ENCODE measurements at regions not wholly inside any gene's neighbourhood (a gene's known extent, or its start where the extent isn't known, plus 50 kb on each side); places are given as distances from the start of the nearest gene placed in this dataset.

DNA sequence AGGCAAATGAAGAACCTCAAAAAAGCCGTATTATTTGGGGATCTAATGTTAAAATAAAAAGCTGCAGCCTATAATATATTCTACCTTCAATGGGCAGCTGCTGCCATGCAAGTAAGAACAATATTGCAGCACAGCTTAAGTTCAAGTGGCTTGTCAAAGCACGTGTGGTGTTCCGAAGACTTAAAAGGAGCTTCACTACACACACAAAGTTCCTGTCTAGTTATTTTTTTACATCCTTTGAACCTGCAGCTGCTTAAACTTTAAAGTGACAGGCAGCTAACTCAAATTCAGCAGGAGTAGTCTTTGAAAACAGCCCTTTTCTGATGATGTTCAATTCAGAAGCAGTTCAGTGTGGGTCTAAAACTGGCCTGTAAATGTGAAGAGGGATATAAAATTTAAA, 85.8 kb upstream of the XIRP2 start:
- H3K27me3 Mint-ChIP-seq (ENCODE audit: low read depth, unreplicated experiment): no peaks in the 10 kb centered on the region
- no peaks in the 10 kb centered on the region for H3K9me3 Mint-ChIP-seq (ENCODE audit: unreplicated experiment)
- Histone ChIP-seq H3K36me3 (ENCODE audit: insufficient read depth, low read length) (no peaks in the 10 kb centered on the region), H3K4me2 (ENCODE audit: low read length) (no peak overlapping the region), H3K27ac (ENCODE audit: low read depth, low read length) (no peak overlapping the region), H3K4me1 (ENCODE audit: insufficient read depth, low read length) (no peaks in the 10 kb centered on the region), H2AFZ (ENCODE audit: low read depth, low read length) (no peak overlapping the region), H3K79me2 (ENCODE audit: insufficient read depth, low read length) (no peaks in the 10 kb centered on the region), H3K27me3 (ENCODE audit: insufficient read depth, low read length) (no peaks in the 10 kb centered on the region), H3K4me3 (ENCODE audit: insufficient read depth, low read depth, low read length) (no peak overlapping the region), H3K9me3 (ENCODE audit: insufficient read depth, low read depth, low read length) (no peaks in the 10 kb centered on the region), H4K20me1 (ENCODE audit: insufficient read depth, low read length) (no peaks in the 10 kb centered on the region), H3K9ac (ENCODE audit: low read length) (no peak overlapping the region)
- DNase-seq (ENCODE audit: low read depth) (no peak), FAIRE-seq (no peak)
- no peak overlapping the region for H3K27ac Mint-ChIP-seq (ENCODE audit: unreplicated experiment)
- TF ChIP-seq, protein P1, sequence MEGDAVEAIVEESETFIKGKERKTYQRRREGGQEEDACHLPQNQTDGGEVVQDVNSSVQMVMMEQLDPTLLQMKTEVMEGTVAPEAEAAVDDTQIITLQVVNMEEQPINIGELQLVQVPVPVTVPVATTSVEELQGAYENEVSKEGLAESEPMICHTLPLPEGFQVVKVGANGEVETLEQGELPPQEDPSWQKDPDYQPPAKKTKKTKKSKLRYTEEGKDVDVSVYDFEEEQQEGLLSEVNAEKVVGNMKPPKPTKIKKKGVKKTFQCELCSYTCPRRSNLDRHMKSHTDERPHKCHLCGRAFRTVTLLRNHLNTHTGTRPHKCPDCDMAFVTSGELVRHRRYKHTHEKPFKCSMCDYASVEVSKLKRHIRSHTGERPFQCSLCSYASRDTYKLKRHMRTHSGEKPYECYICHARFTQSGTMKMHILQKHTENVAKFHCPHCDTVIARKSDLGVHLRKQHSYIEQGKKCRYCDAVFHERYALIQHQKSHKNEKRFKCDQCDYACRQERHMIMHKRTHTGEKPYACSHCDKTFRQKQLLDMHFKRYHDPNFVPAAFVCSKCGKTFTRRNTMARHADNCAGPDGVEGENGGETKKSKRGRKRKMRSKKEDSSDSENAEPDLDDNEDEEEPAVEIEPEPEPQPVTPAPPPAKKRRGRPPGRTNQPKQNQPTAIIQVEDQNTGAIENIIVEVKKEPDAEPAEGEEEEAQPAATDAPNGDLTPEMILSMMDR (IDR thresholded peaks at IDR 0.05; ENCODE audit: insufficient read depth, low read depth, low read length): no peak
- no peak for TF ChIP-seq EZH2 (IDR thresholded peaks at IDR 0.05; ENCODE audit: insufficient read depth, low read length)
- H3K4me3 Mint-ChIP-seq (ENCODE audit: unreplicated experiment): no peak overlapping the region
- no peaks in the 10 kb centered on the region for H3K36me3 Mint-ChIP-seq (ENCODE audit: low read depth, unreplicated experiment)
- no peaks in the 10 kb centered on the region for H3K4me1 Mint-ChIP-seq (ENCODE audit: low read depth, unreplicated experiment)

DNA sequence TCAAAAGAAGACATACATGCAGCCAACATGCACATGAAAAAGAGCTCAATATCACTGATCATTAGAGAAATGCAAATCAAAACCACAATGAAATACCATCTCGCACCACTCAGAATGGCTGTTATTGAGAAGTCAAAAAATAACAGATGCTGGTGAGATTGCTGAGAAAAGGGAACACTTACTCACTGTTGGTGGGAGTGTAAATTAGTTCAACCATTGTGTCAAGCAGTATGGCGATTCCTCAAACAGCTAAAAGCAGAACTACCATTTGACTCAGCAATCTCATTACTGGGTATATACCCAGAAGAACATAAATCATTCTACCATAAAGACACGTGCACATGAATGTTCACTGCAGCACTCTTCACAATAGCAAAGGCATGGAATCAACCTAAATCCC, 95.5 kb upstream of the XIRP2 start:
- DNase-seq (ENCODE audit: low read depth): no peak
- Mint-ChIP-seq H3K27ac (ENCODE audit: unreplicated experiment) (no peak overlapping the region), H3K4me3 (ENCODE audit: unreplicated experiment) (no peak overlapping the region)

DNA sequence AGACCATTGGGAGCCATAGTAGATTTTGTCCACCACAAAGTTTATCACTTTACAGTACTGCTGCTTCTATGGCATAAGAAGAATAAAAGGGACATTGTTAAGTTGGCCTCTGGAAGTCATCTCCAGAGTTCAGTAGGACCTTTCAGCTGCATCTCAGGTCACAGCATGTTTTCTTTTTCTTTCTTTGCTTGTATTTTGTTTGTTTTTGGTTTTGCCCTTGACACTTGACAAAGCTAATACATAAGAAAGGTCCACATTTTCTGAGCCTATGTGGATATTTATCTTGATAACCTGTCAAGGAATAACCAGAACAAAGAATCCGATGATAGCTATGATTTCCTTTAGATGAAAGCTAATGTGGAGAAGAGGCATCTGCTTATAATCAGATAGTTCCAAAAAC, 101.6 kb upstream of the XIRP2 start:
- H3K27me3 Mint-ChIP-seq (ENCODE audit: low read depth, unreplicated experiment): no peaks in the 10 kb centered on the region
- Histone ChIP-seq H3K4me3 (ENCODE audit: insufficient read depth, low read depth, low read length) (no peak overlapping the region), H2AFZ (ENCODE audit: low read depth, low read length) (no peak overlapping the region), H3K4me2 (ENCODE audit: low read length) (no peak overlapping the region), H3K9me3 (ENCODE audit: insufficient read depth, low read depth, low read length) (no peaks in the 10 kb centered on the region), H4K20me1 (ENCODE audit: insufficient read depth, low read length) (no peaks in the 10 kb centered on the region), H3K79me2 (ENCODE audit: insufficient read depth, low read length) (no peaks in the 10 kb centered on the region), H3K9ac (ENCODE audit: low read length) (no peak overlapping the region), H3K27ac (ENCODE audit: low read depth, low read length) (no peak overlapping the region), H3K4me1 (ENCODE audit: insufficient read depth, low read length) (no peaks in the 10 kb centered on the region), H3K36me3 (ENCODE audit: insufficient read depth, low read length) (no peaks in the 10 kb centered on the region), H3K27me3 (ENCODE audit: insufficient read depth, low read length) (no peaks in the 10 kb centered on the region)
- no peak overlapping the region for H3K27ac Mint-ChIP-seq (ENCODE audit: unreplicated experiment)
- H3K4me3 Mint-ChIP-seq (ENCODE audit: unreplicated experiment): no peak overlapping the region
- H3K9me3 Mint-ChIP-seq (ENCODE audit: unreplicated experiment): no peaks in the 10 kb centered on the region
- H3K4me1 Mint-ChIP-seq (ENCODE audit: low read depth, unreplicated experiment): peaks cover 2% of the 10 kb centered on the region
- H3K36me3 Mint-ChIP-seq (ENCODE audit: low read depth, unreplicated experiment): no peaks in the 10 kb centered on the region
- no peak for DNase-seq (ENCODE audit: low read depth)
- no peak for FAIRE-seq
- TF ChIP-seq EZH2 (IDR thresholded peaks at IDR 0.05; ENCODE audit: insufficient read depth, low read length): no peak
- TF ChIP-seq, protein P1 (IDR thresholded peaks at IDR 0.05; ENCODE audit: insufficient read depth, low read depth, low read length): no peak

More for the DNA sequence above, 95.5 kb upstream of the XIRP2 start:
- no peaks in the 10 kb centered on the region for H3K36me3 ChIP-seq (ENCODE audit: insufficient read depth, low read length)
- no peak overlapping the region for H3K4me3 ChIP-seq (ENCODE audit: insufficient read depth, low read depth, low read length)
- H3K4me1 ChIP-seq (ENCODE audit: insufficient read depth, low read length): no peaks in the 10 kb centered on the region
- TF ChIP-seq EZH2 (IDR thresholded peaks at IDR 0.05; ENCODE audit: insufficient read depth, low read length): no peak
- TF ChIP-seq, protein P1 (IDR thresholded peaks at IDR 0.05; ENCODE audit: insufficient read depth, low read depth, low read length): no peak
- no peak overlapping the region for H2AFZ ChIP-seq (ENCODE audit: low read depth, low read length)
- H3K36me3 Mint-ChIP-seq (ENCODE audit: low read depth, unreplicated experiment): peaks cover 3% of the 10 kb centered on the region
- H3K27me3 Mint-ChIP-seq (ENCODE audit: low read depth, unreplicated experiment): no peaks in the 10 kb centered on the region
- peaks cover 9% of the 10 kb centered on the region for H3K9me3 Mint-ChIP-seq (ENCODE audit: unreplicated experiment)
- H3K9ac ChIP-seq (ENCODE audit: low read length): no peak overlapping the region
- H3K4me1 Mint-ChIP-seq (ENCODE audit: low read depth, unreplicated experiment): no peaks in the 10 kb centered on the region
- H3K9me3 ChIP-seq (ENCODE audit: insufficient read depth, low read depth, low read length): no peaks in the 10 kb centered on the region
- H3K4me2 ChIP-seq (ENCODE audit: low read length): no peak overlapping the region
- no peak overlapping the region for H3K27ac ChIP-seq (ENCODE audit: low read depth, low read length)
- no peak for FAIRE-seq
- H3K79me2 ChIP-seq (ENCODE audit: insufficient read depth, low read length): no peaks in the 10 kb centered on the region
- no peaks in the 10 kb centered on the region for H3K27me3 ChIP-seq (ENCODE audit: insufficient read depth, low read length)
- H4K20me1 ChIP-seq (ENCODE audit: insufficient read depth, low read length): no peaks in the 10 kb centered on the region
